Mesothelial cell of epicardium (in vitro differentiated cells): ENCODE measurements at regions not wholly inside any gene's neighbourhood (a gene's known extent, or its start where the extent isn't known, plus 50 kb on each side); places are given as distances from the start of the nearest gene placed in this dataset.
A peak's percentile ranks its signal among the peaks of the same experiment; 100 is the strongest.

Source experiments
- DNase-seq, 2 experiments: peaks; one replicate each; pipeline ENCODE4 v3.0.0; 2021; ENCODE audit warnings: low spot score in 2 of 2; ENCODE audit not compliant: unreplicated experiment in 2 of 2
- H3K27ac Mint-ChIP-seq: 2 replicates; pipeline ENCODE4 v1.8.0; 2021; ENCODE audit warnings: mixed read lengths
- H3K27me3 Mint-ChIP-seq: 2 replicates; pipeline ENCODE4 v1.8.0; 2021; ENCODE audit warnings: low read depth, mixed read lengths
- H3K36me3 Mint-ChIP-seq: 2 replicates; pipeline ENCODE4 v1.8.0; 2021; ENCODE audit warnings: mixed read lengths
- H3K4me1 Mint-ChIP-seq: 2 replicates; pipeline ENCODE4 v1.8.0; 2021; ENCODE audit warnings: mixed read lengths
- H3K4me3 Mint-ChIP-seq: 2 replicates; pipeline ENCODE4 v1.8.0; 2021; ENCODE audit warnings: mild to moderate bottlenecking, moderate library complexity, mixed read lengths
- H3K9me3 Mint-ChIP-seq: 2 replicates; pipeline ENCODE4 v1.8.0; 2021; ENCODE audit warnings: mixed read lengths
- CTCF ChIP-seq: fragments of 200-600 bp; sonication (generic); IDR thresholded peaks from one replicate; pipeline ENCODE4 v1.5.0; 2021; ENCODE audit warnings: antibody characterized with exemption; ENCODE audit not compliant: unreplicated experiment

- no peak overlapping the region for H3K4me3 Mint-ChIP-seq
- no peak for DNase-seq
- H3K27me3 Mint-ChIP-seq, result peaks cover 36% of the 10 kb centered on the region
- peaks cover 27% of the 10 kb centered on the region for H3K4me1 Mint-ChIP-seq
- TF ChIP-seq CTCF, result no peak
- no peaks in the 10 kb centered on the region for H3K9me3 Mint-ChIP-seq
- H3K36me3 Mint-ChIP-seq, result no peaks in the 10 kb centered on the region
- H3K27ac Mint-ChIP-seq, result no peak overlapping the region
These were observed 55.6 kb upstream of the CD34 start for GRCh38 chr1:207966521-207966920.

- peaks cover 23% of the 10 kb centered on the region for H3K4me1 Mint-ChIP-seq
- no peak overlapping the region for H3K4me3 Mint-ChIP-seq
- no peak for TF ChIP-seq CTCF
- no peaks in the 10 kb centered on the region for H3K9me3 Mint-ChIP-seq
- no peak for DNase-seq
- H3K27ac Mint-ChIP-seq, result no peak overlapping the region
- H3K27me3 Mint-ChIP-seq, result peaks cover 45% of the 10 kb centered on the region
- H3K36me3 Mint-ChIP-seq, result no peaks in the 10 kb centered on the region
These were observed 54.8 kb upstream of the CD34 start for GRCh38 chr1:207965392-207966387.

GRCh38 chr1:207964195-207964966 is 53.5 kb upstream of the CD34 start:
- Mint-ChIP-seq H3K4me1 (peaks cover 20% of the 10 kb centered on the region), H3K27ac (no peak overlapping the region), H3K27me3 (peaks cover 57% of the 10 kb centered on the region), H3K9me3 (no peaks in the 10 kb centered on the region), H3K36me3 (no peaks in the 10 kb centered on the region), H3K4me3 (peak overlapping the region; percentile 9)
- no peak for DNase-seq
- TF ChIP-seq CTCF, result no peak

- TF ChIP-seq CTCF, result peak; percentile 99
- peak overlapping the region; percentile 93 for H3K27ac Mint-ChIP-seq
- H3K36me3 Mint-ChIP-seq, result no peaks in the 10 kb centered on the region
- H3K4me1 Mint-ChIP-seq, result peaks cover 17% of the 10 kb centered on the region
- peaks cover 61% of the 10 kb centered on the region for H3K27me3 Mint-ChIP-seq
- DNase-seq, result peak; percentile 88 to 96
- H3K4me3 Mint-ChIP-seq, result peak overlapping the region; percentile 90
- no peaks in the 10 kb centered on the region for H3K9me3 Mint-ChIP-seq
These were observed 52.7 kb upstream of the CD34 start for GRCh38 chr1:207963427-207964194.

GRCh38 chr1:207962716-207963426 is 51.9 kb upstream of the CD34 start:
- no peaks in the 10 kb centered on the region for H3K36me3 Mint-ChIP-seq
- H3K4me3 Mint-ChIP-seq, result peak overlapping the region; percentile 90
- peaks cover 17% of the 10 kb centered on the region for H3K4me1 Mint-ChIP-seq
- no peaks in the 10 kb centered on the region for H3K9me3 Mint-ChIP-seq
- peaks cover 69% of the 10 kb centered on the region for H3K27me3 Mint-ChIP-seq
- no peak for TF ChIP-seq CTCF
- H3K27ac Mint-ChIP-seq, result peak overlapping the region; percentile 93
- DNase-seq, result peak in 1 of 2 experiments; percentile 57
